Epithelial cell of proximal tubule (primary cell): ENCODE measurements at regions not wholly inside any gene's neighbourhood (a gene's known extent, or its start where the extent isn't known, plus 50 kb on each side); places are given as distances from the start of the nearest gene placed in this dataset.
"Not testable (repeated sequence)": the region's sequence is repeated elsewhere in the genome, so short reads cannot be mapped to it uniquely, and the experiment has no call there.

ENCODE experiments used
- DNase-seq: peaks from one replicate; pipeline ENCODE4 v3.0.0-alpha.2; 2011; ENCODE audit warnings: low read depth
- H3K4me3 ChIP-seq: 2 replicates; pipeline ENCODE4 v1.5.1; 2011; ENCODE audit warnings: low read depth, mild to moderate bottlenecking, low read length
- CTCF ChIP-seq: conservative IDR thresholded peaks from 2 replicates; pipeline ENCODE4 v1.5.1; 2012; ENCODE audit warnings: low read depth, mild to moderate bottlenecking, low read length

GRCh38 chr5:112551419-112552032, 132.4 kb upstream of the EPB41L4A start:
- H3K4me3 ChIP-seq: no peak overlapping the region
- TF ChIP-seq CTCF: peak; percentile 79
- DNase-seq: peak; percentile 18

- DNase-seq: no peak
Observed at GRCh38 chr5:112552216-112552615, 133.1 kb upstream of the EPB41L4A start.

GRCh38 chr5:112552791-112553190, 133.7 kb upstream of the EPB41L4A start:
- H3K4me3 ChIP-seq: no peak overlapping the region
- DNase-seq: no peak
- TF ChIP-seq CTCF: no peak

More at GRCh38 chr5:112552216-112552615, 133.1 kb upstream of the EPB41L4A start:
- no peak for TF ChIP-seq CTCF
- H3K4me3 ChIP-seq: no peak overlapping the region

GRCh38 chr5:112554101-112554977, 135.3 kb upstream of the EPB41L4A start:
- no peak for DNase-seq
- TF ChIP-seq CTCF: no peak
- H3K4me3 ChIP-seq: no peak overlapping the region

GRCh38 chr5:112555197-112555596, 136.1 kb upstream of the EPB41L4A start:
- no peak for DNase-seq
- TF ChIP-seq CTCF: no peak
- no peak overlapping the region for H3K4me3 ChIP-seq

GRCh38 chr5:112555691-112556090, 136.6 kb upstream of the EPB41L4A start:
- DNase-seq: no peak
- no peak for TF ChIP-seq CTCF
- no peak overlapping the region for H3K4me3 ChIP-seq

- not testable (repeated sequence) for DNase-seq, H3K4me3 ChIP-seq
Observed at GRCh38 chr5:112559501-112559900, 140.4 kb upstream of the EPB41L4A start.
